ENCODE measurements at regions not wholly inside any gene's neighbourhood (a gene's known extent, or its start where the extent isn't known, plus 50 kb on each side); places are given as distances from the start of the nearest gene placed in this dataset.

DNA sequence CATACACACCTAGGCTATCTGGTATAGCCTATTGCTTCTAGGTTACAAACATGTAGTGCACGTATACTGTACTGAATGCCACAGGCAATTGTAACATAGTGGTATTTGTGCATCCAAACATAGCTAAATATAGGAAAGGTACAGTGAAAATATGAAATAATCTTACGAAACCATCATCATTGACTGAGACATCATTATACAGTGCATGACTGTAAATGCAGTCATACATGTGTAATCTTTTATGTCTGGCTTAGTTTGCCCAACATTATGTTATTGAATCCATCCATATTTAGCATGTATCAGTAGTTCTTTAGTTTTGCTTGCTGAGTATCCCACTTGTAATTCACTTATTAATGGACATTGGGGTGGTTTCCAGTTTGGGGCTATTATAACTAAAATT, 124.9 kb downstream of the CYLD start:
- TF ChIP-seq, protein P1, sequence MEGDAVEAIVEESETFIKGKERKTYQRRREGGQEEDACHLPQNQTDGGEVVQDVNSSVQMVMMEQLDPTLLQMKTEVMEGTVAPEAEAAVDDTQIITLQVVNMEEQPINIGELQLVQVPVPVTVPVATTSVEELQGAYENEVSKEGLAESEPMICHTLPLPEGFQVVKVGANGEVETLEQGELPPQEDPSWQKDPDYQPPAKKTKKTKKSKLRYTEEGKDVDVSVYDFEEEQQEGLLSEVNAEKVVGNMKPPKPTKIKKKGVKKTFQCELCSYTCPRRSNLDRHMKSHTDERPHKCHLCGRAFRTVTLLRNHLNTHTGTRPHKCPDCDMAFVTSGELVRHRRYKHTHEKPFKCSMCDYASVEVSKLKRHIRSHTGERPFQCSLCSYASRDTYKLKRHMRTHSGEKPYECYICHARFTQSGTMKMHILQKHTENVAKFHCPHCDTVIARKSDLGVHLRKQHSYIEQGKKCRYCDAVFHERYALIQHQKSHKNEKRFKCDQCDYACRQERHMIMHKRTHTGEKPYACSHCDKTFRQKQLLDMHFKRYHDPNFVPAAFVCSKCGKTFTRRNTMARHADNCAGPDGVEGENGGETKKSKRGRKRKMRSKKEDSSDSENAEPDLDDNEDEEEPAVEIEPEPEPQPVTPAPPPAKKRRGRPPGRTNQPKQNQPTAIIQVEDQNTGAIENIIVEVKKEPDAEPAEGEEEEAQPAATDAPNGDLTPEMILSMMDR (IDR thresholded peaks at IDR 0.05; ENCODE audit: low read depth, low read length): no peak
- no peak for TF ChIP-seq EZH2phosphoT487 (IDR thresholded peaks at IDR 0.05; ENCODE audit: low read depth)
